NCI-H748 (cell line): ENCODE measurements at regions not wholly inside any gene's neighbourhood (a gene's known extent, or its start where the extent isn't known, plus 50 kb on each side); places are given as distances from the start of the nearest gene placed in this dataset.

Source experiments
- DNase-seq: peaks from one replicate; lab custom pipeline; 2025; ENCODE audit not compliant: unreplicated experiment; lab: John Stamatoyannopoulos, UW

GRCh38 chr1:194300776-194301175, 1114.4 kb upstream of the B3GALT2 start:
- DNase-seq = no peak

GRCh38 chr1:194300340-194300739, 1113.9 kb upstream of the B3GALT2 start:
- DNase-seq = no peak

GRCh38 chr1:194298007-194298598, 1111.7 kb upstream of the B3GALT2 start:
- DNase-seq = no peak

DNA sequence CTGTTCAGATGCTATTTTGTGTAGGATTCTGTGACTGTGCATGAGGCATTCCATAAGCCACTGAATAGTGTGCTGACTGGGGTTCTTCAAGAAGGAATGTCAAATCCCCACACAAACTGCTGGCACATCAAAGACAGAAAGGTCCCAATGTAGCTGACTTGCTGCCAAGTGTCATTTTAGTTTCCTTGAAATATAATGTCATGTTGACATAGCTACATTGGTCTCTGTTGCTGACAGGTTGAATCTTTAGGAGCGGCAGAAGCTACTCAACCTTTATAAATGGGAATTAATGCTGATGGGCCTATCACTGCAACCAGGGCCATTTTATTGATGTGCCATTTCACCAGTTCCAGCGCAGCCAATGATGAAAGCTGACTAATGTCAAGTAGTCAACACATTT, 1110.7 kb upstream of the B3GALT2 start:
- DNase-seq = no peak

- no peak for DNase-seq
Observed at GRCh38 chr1:194296201-194296600, 1109.8 kb upstream of the B3GALT2 start.

DNA sequence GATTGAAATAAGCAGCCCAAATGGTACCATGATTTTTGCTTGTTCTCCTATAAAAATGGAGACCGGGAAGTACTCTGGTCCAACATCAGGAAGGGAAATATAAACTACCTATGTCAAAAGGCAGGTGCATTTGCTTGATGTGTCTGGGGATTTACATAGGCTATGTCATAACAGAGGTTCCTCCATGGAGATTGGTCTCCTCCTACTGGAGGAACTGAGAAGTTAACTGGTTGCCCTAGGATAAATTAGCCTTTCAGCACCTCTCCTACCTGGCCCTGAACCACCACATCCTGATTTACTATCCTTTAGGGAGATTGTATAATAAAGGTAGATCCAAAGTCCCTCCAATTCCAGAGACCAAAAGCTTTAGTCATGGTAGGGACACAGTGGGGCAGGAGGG, 1109.3 kb upstream of the B3GALT2 start:
- DNase-seq = peak; percentile 77

DNA sequence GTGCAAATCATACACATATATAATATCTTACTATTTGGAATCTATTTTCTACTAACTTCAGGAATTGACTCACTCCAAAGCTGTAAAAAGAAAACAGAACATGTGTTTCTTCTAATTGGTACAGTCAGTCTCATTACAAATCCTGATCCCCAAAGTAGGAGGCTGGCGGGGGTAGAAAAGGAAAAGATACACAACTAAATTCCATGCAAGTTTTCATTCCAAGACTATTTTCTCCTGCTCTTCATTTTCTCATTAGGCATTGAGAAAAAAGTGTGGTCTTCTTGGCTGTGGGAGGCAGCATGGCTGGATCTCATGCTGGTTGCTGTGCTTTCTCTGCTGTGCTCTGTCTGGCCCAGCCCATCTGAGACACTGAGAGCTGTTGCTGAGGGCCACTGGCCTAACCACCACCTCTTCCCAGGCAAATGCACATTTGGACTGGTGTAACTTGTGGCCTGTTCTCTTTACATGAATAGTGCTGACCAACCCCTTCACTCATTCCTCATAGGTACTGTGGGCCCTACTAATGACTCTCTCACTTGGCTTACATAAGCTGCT, 1107.5 kb upstream of the B3GALT2 start:
- DNase-seq = no peak

GRCh38 chr1:194292966-194293365, 1106.6 kb upstream of the B3GALT2 start:
- DNase-seq = no peak

DNA sequence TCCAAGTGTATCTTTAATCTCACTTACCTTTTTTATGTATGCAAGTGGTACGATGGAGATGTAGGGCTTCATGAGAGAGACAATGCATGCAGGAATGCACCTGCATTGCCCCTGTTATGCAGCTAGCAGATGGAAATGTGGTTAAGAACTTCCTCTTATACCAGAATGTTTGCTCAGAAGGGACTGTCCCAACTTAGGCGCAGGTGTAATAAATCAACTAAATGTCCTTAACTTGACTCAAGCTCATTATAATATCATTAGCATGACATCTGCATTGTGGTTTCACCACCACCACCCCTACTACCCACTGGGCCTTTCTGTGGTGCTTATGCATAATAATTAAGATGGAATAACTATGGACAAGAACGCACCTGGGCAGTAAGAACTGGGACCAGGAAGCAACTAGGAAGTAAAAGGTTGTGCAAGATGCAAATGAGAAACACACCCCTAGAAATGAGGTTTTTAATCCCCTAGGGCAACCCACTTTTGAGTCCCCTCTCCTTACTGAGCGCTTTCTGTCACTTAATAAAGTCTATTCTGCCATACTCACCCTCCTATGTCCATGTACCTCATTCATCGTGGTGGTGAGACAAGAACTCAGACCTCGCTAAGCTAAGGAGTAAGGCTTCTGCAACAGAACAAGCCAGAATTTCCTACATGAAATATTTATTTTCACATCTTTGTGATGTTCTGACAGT, 1103.3 kb upstream of the B3GALT2 start:
- DNase-seq = no peak

- no peak for DNase-seq
Observed at GRCh38 chr1:194288238-194288637, 1101.8 kb upstream of the B3GALT2 start.

DNA sequence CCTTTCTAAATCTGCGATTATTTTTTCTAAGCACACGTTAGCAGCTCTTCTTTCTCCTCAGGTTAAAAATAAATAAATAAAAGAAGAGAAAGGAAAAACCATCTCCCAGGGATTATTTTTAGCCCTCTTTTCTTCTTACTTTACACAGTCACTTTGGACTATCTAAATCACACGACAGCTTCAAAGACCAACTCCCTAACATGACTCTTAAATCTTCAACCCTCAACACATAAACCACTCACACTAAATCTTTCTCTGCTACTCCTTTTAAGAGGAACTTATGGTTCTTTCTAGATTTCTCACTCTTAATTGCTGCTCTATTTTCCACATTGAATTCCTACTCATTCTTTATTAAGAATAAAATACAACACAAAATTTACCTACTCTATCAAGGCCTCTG, 1095.0 kb upstream of the B3GALT2 start:
- DNase-seq = no peak

- DNase-seq = no peak
Observed at GRCh38 chr1:194280463-194280862, 1094.0 kb upstream of the B3GALT2 start.

GRCh38 chr1:194279975-194280374, 1093.6 kb upstream of the B3GALT2 start:
- no peak for DNase-seq

GRCh38 chr1:194277927-194278326, 1091.5 kb upstream of the B3GALT2 start:
- no peak for DNase-seq

DNA sequence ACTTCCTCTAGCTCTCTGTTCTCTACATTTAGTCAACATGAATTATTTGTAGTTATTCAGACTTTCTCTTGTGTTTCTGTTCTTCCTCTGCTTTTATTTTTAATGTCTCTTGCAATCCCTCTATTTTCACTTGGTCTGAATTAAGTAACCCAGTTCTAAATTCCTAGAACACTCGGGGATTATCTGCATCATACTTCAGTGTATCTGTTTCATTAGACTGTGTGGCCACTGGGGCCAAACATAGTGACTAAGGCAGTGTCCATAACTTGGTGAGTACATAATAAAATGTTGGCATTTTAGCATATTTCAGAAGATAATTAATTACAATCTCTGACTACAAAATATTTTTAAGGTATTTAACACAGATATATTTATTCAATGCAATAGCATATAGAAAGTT, 1087.2 kb upstream of the B3GALT2 start:
- DNase-seq = no peak

DNA sequence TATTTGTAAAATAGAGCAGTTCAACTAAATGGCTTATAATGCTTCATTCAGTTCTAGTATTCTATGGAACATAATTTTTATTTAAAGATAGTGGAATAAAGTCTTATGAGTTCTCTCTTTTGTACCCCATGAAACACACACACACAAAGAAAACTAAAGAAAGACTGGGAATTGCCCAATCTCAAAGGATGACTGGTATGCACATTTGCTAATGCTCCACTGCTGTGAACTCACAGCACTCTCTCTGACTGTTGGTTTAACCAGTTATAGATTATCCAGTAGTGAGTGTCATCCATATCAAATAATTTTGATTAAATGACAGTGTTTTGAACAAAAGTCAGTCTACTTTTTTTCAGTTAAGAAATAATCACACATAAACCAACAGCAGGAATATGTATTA, 1082.4 kb upstream of the B3GALT2 start:
- no peak for DNase-seq

DNA sequence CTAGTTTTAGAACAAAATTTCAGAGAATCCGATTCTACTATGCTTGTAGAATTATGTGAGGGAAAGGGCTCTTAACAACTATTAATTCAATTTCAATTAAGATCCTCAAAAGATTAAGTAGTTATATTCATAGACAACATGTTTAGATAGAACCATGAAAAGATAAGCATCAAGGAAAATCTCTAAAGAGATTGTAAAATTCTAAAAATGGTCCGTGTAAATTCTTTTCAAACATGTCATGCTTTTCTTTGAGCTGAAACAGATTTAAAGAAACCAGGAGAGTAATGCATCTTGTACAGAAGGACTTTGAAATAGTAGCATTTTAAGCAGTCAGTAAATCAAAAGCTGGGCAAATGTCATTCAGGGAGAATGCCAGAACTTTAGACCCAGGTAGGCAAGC, 1080.6 kb upstream of the B3GALT2 start:
- DNase-seq = no peak

GRCh38 chr1:194256010-194256409, 1069.6 kb upstream of the B3GALT2 start:
- DNase-seq = peak; percentile 20

DNA sequence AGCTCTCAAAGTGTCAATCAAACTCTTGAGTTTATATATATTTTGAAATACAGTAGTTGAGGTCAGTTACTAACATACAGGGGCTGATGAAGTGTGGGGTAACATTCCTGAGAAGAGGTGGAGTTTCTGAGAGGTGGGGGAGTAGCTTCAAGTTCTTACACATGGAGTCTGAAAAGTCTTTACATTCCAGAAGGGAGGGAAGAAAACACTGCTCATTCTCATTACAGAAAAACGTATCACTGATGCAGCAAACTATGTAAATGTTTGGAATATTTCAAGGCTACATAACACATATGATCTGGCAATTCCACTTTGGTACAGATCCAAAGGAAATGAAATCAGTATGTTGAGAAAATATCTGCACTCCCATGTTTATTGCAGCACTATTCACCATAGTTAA, 1065.8 kb upstream of the B3GALT2 start:
- no peak for DNase-seq

GRCh38 chr1:194241215-194241614, 1054.8 kb upstream of the B3GALT2 start:
- no peak for DNase-seq

DNA sequence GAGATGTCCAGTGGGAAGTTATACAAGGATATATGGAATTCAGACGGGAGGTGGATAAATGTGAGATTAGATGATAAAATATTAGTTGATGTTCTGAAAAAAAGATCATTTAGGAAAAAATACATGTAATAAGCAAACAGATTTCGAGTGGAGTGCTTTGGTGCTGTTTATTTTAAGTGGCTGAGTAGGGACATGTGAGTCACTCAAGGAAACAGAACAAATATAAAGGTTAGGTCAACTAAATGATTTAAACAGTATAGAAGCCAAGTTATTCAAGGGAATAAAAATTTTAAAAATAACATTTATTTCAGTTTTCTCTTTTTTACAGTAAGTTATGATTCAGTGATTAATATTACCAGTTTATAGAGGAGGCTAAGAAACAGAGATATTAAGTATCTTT, 1046.7 kb upstream of the B3GALT2 start:
- no peak for DNase-seq

- DNase-seq = no peak
Observed at GRCh38 chr1:194230351-194231144, 1044.1 kb upstream of the B3GALT2 start.
